Left cardiac atrium (tissue), 4 donors: ENCODE measurements at regions not wholly inside any gene's neighbourhood (a gene's known extent, or its start where the extent isn't known, plus 50 kb on each side); places are given as distances from the start of the nearest gene placed in this dataset.

Experiments
- ATAC-seq, 2 donors: fragments of 200-7000 bp; cut with Tn5 transposase; one replicate each; pipeline ENCODE4 v1.9.1; 2020; ENCODE audit warnings: mild to moderate bottlenecking in 2 of 2, moderate library complexity in 2 of 2
- DNase-seq: peaks from one replicate; pipeline ENCODE4 v3.0.0-alpha.2; 2020
- intact Hi-C, 2 donors: fragments of 100-400 bp; cut with DNase I; formaldehyde crosslinking; loops; one replicate each; pipeline versions ENCODE4 v1.14.1 to v1.15.1; 2022 to 2023
- donor health status: DM: no; HTN: yes; CAD: no.
- donor health status: DM: no; HTN: yes; CAD: no; lungs with severe emphysema.
- donor health status: DM: yes; HTN: yes; CAD: no.
- donor health status: Dilated cardiomyopathy.

GRCh38 chr22:44599500-44600140 lies 101.6 kb upstream of the RTL6 start:
- ATAC-seq, result no peak
- intact Hi-C loops, result no loop called here
- DNase-seq, result no peak

- intact Hi-C loops, result no loop called here
- ATAC-seq (no peak), DNase-seq (no peak)
These were observed 101.1 kb upstream of the RTL6 start for GRCh38 chr22:44599084-44599483.

GRCh38 chr22:44597616-44598015 lies 99.6 kb upstream of the RTL6 start:
- intact Hi-C loops, result no loop called here
- no peak for ATAC-seq
- no peak for DNase-seq

GRCh38 chr22:44596396-44597125 lies 98.5 kb upstream of the RTL6 start:
- no peak for DNase-seq
- no peak for ATAC-seq
- intact Hi-C loops, result no loop called here

- intact Hi-C loops, result no loop called here
- DNase-seq, result no peak
- no peak for ATAC-seq
These were observed 97.9 kb upstream of the RTL6 start for GRCh38 chr22:44595841-44596341.

GRCh38 chr22:44594951-44595350 lies 96.9 kb upstream of the RTL6 start:
- no peak for ATAC-seq
- no peak for DNase-seq
- intact Hi-C loops, result no loop called here

GRCh38 chr22:44592824-44593148 lies 94.8 kb upstream of the RTL6 start:
- intact Hi-C loops, result no loop called here
- DNase-seq (no peak), ATAC-seq (no peak)

- ATAC-seq (no peak), DNase-seq (no peak)
- intact Hi-C loops, result no loop called here
These were observed 94.2 kb upstream of the RTL6 start for GRCh38 chr22:44592126-44592823.

GRCh38 chr22:44591146-44591790 lies 93.2 kb upstream of the RTL6 start:
- no peak for ATAC-seq
- no peak for DNase-seq
- intact Hi-C loops, result no loop called here

- ATAC-seq (no peak), DNase-seq (peak; percentile 15)
- intact Hi-C loops, result no loop called here
These were observed 92.3 kb upstream of the RTL6 start for GRCh38 chr22:44590291-44590690.

GRCh38 chr22:44589831-44590230 lies 91.8 kb upstream of the RTL6 start:
- intact Hi-C loops, result no loop called here
- no peak for DNase-seq
- ATAC-seq, result no peak

- no peak for ATAC-seq
- intact Hi-C loops, result no loop called here
- peak; percentile 4 for DNase-seq
These were observed 90.3 kb upstream of the RTL6 start for GRCh38 chr22:44588348-44588747.

GRCh38 chr22:44587737-44588310 lies 89.8 kb upstream of the RTL6 start:
- ATAC-seq, result no peak

GRCh38 chr22:44586999-44587736 lies 89.1 kb upstream of the RTL6 start:
- intact Hi-C loops, result no loop called here
- no peak for ATAC-seq
- peak; percentile 24 for DNase-seq

More at GRCh38 chr22:44587737-44588310, 89.8 kb upstream of the RTL6 start:
- DNase-seq, result no peak
- intact Hi-C loops, result no loop called here

- ATAC-seq, result no peak
- intact Hi-C loops, result no loop called here
- DNase-seq, result no peak
These were observed 88.4 kb upstream of the RTL6 start for GRCh38 chr22:44586351-44586990.

- peak; percentile 15 for DNase-seq
- ATAC-seq, result no peak
- intact Hi-C loops, result no loop called here
These were observed 87.7 kb upstream of the RTL6 start for GRCh38 chr22:44585559-44586350.

GRCh38 chr22:44584256-44584902 lies 86.3 kb upstream of the RTL6 start:
- intact Hi-C loops, result no loop called here
- DNase-seq (peak; percentile 30), ATAC-seq (peak in 1 of 2 donors; percentile 54)
